NCI-H1105 treated with DMSO at 0.1 percent for 48 hours (cell line): ENCODE measurements at regions not wholly inside any gene's neighbourhood (a gene's known extent, or its start where the extent isn't known, plus 50 kb on each side); places are given as distances from the start of the nearest gene placed in this dataset.
A peak's percentile ranks its signal among the peaks of the same experiment; 100 is the strongest.

Source experiments
- DNase-seq: peaks from one replicate; lab custom pipeline; 2025; lab: John Stamatoyannopoulos, UW

- no peak for DNase-seq
Measured at GRCh38 chr7:26048663-26049062, 103.3 kb upstream of the NFE2L3 start.

DNA sequence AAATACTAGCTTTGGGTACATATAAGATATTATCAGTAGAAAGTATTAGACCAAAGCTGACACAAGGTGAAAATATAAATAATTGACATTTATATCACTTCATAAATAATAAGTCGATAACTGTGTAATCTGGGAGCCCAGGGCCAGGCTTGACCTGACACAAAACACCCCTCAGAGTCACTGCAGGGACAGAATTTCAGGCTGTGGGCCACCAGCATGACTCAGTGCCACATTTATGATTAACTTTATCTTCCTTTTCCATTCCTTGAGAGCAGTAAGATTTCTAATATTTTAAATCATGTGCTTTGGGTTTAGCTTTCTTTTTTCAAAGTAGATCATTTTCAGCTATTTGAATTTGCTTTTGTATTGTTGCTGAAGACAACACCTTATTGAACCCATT is 102.9 kb upstream of the NFE2L3 start:
- DNase-seq = no peak

- no peak for DNase-seq
Measured at GRCh38 chr7:26051021-26051420, 101.0 kb upstream of the NFE2L3 start.

DNA sequence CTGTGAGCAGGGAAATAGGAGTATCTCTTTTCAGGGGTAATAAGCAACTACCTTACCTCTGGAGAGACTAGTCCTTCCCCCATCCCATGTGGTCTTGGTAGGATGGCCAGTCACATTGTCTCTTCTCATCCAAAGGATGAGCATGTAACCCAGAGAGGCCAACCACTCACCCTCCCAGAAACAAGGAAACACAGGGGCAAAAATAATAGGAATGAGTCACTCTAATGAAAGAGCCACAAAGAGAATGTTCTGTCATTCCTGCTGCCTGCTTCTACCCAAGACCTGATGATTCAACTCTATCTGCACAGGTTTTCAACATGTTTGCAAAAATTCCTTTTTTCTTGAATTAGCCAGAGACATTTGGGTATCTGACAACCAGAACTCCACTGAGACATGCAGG is 99.3 kb upstream of the NFE2L3 start:
- DNase-seq = no peak

- no peak for DNase-seq
Measured at GRCh38 chr7:26054386-26054785, 97.6 kb upstream of the NFE2L3 start.

GRCh38 chr7:26055241-26055640 is 96.8 kb upstream of the NFE2L3 start:
- DNase-seq = no peak

DNA sequence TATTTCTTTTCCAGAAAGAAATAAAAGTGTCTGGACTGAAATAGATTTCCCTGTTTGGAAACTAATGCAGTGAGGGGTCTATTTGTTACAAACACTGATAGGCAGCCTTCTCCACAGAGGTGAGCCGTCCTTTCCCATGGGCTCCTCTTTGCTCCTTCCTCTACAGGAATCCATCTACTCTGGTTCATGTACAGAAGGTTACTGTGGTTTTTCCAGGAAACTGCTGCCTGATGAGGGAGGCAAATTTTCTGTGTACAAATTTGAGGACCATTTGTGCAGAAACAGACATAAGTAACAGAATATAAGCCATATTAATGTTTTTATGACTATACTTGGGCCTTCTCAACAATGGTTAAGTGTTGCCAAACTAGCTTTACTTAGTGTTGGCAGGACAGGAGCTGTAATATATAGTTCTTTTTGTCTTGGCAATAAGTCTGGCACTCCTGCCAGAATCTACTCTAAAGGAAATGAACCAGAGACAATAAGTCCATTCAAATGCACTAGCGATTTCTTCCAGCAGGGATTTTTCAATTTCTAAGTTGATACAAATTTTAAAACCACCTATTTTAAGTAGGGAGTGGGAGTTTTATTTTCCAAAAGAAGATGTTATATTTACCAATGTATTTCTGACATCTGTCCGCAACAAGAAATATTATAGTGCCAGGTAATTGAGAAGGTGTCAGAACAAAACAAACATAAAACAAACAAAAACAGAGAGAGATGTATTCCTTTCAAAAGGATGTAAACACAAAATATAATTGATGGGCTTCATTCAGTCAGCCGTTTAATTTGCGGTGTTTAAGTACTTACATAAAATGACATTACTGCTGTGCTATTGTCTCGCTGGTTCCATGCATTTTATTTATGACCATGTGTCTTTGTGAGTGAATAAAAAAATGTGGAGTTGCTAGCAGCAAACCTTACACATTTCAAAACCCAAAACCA is 91.0 kb upstream of the NFE2L3 start:
- DNase-seq = peak; percentile 93

DNA sequence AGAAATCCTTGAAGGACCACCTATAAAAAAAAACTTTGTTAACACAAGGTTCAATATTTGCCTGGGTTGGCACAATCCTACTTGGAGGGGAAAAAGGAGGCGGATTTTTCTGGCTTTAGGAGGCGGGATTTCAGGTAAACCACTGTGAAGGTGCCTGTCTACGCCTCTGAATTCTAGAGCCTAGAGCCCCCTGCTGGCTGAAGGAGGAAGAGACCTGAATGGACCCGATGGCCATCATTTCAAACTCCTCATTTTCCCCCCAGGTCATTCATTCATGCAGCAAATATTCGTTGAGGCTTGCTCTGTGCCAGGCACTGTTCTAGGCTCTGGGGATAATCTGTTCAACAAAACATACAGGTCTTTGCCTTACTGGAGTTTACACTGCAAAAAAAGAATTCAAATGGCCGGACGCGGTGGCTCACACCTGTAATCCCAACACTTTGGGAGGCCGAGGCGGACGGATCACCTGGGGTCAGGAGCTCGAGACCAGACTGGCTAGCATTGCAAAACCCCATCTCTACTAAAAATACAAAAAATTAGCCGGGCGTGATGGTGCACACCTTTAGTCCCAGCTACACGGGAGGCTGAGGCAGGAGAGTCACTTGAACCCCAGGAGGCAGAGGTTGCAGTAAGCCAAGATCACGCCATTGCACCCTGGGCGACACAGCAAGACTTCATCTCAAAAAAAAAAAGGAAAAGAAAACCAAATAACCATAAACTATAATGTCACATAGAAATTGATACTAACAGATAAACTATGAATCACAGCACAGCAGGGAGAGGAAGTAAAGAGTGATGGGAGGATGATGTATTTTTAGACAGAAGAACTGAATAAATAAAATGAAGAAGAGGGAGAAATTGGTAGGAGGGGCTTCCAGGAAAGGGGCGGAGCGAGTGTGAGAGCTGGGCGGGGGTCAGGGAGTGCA is 90.1 kb upstream of the NFE2L3 start:
- DNase-seq = peak; percentile 93

DNA sequence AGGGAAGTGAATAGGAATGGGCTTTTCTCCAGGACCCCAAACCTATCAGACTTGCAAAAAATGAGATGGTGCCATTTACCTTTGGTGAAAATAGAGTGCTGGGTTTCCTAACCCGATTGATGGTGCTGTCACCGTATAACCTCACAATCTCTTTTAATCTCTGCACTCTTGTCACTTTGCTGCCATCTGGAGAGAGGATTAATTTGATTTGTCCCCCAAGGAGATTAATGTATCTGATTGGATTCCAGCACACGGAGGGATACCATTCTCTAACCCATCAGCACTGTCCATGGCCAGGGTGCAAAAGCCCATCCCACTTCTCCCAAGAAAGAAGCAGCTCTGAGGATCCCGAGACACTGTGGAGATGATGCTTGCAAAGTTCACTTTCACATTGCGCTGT is 86.3 kb upstream of the NFE2L3 start:
- DNase-seq = no peak

DNA sequence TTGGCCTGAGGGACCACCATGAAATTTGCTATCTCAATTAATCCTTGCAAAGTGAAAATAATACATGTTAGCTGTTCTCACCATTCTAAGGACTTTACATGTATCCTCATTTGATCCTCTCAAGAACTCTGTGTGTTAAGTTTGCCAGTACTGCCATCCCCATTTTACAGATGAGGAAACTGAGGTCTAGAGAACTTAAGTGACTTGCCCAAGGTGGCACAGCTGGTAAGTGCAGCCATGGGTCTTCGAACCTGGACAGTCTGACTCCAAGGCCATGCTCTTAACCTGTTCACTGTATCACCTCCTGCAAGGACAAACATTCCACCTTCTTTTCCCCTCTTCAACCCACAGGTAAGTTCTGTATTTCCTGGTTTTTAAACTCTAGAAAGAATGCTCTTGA is 85.3 kb upstream of the NFE2L3 start:
- DNase-seq = no peak

DNA sequence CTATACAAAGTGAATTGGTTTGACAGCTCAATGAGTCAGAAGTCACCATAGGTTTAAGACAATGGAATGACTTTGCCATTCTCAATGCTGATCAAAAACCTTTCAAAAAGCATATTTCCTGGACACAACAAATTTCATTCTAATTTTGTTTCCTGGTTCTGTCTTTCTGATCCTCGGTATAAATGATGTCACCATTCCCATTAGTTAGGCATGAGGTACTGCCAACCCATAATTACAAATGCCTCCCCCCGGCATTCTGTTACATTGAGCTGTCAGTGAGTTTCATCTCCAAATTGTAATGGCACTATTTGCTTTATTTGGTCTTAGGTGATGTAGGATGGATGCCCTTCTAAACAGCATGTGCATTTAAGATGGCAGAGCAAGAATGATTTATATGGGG is 81.7 kb upstream of the NFE2L3 start:
- no peak for DNase-seq

DNA sequence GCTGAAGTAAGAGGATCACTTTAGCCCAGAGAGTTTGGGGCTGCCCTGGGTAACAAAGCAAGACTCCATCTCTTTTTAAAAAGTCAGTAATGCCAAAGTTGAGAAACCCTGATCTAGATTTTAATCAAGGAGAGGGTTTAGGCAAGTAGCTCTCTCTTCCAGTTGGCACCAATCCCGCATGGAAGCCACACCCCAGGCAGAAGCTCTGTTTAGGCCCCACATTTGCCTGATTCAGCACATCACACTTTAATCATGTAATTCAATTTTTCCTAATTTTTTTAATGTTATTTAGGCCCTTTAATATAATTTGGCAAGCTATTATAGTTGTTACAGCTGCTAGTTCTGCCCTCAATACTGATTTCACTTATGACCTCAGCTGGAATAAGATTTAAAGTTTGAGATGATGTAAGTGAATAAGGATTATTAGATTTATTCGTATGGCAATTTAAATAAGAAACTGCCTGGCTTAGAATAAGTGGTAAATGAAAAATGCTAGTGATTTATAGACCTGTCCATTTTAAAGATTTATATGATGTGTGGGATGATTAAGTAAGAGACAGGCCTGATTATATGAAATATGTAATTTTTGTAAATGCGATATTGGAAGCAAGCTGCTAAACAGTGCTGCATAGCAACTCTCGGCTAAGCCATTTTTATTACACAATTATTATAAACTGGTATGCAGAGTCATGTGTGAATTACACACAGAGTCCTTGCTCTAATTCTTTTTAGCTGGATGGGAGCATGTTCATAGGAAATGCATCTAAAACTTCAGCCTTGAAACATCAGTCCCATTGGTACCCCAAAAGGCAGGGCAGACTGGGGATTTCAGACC is 80.2 kb upstream of the NFE2L3 start:
- no peak for DNase-seq

GRCh38 chr7:26073041-26073440 is 79.0 kb upstream of the NFE2L3 start:
- no peak for DNase-seq

- DNase-seq = no peak
Measured at GRCh38 chr7:26074919-26075318, 77.1 kb upstream of the NFE2L3 start.

- no peak for DNase-seq
Measured at GRCh38 chr7:26076691-26077090, 75.3 kb upstream of the NFE2L3 start.

DNA sequence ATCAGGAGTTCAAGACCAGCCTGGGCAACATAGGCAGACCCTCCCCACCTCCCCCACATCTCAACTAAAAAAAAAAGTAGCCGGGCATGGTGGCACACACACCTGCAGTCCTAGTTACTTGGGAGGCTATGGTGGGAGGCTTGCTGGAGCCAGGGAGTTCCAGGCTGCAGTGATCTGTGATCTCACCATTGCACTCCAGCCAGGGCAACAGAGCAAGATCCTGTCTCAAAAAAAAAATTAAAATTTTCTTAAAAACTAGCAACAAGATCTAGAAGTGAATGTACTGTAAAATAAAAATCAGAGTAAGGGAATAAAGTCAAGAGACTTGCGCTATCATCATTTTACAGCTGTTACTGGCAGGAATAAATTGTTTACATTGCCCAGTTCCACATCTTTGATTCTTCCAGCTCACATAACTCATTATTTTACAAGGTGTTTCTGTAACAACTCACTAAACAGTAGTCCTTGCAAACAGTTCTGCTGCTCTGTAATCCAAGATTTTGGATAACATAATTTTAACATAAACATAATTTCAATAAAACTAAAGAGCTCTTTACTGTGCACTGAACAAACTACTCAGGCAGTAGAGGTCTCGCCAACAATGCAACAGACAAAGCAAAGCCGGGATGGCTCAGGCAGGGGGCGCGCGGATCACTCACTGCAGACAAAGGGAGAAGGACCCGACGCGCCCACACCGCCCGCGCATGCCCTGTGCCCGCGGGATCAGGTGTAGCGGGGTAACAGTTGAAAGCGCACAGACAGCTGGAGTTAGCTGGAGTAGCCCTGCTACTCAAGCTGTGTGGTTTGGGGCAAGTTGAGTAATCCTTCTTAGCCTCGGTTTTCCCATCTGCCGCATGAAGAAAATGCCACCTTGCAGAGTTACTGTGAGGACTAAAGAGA is 73.3 kb upstream of the NFE2L3 start:
- peak; percentile 91 for DNase-seq

DNA sequence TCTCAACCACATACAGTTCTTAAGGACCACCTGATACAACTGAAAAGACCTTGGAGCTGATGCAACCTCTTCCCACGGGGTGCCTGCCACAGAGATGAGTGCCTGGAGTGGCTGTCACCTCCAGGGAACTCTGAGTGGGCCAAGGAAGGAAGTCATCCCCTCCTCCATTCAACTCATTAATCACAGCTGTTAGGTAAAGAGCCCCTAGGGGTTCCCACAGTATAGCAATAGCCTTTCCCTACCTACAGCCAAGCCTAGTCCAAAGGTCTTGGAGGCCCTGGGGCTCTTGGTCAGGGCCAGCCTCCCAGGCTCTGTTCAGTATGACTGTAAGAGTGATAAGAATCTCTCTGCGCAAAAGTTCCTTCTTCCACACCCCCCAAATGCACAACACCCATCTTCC is 70.4 kb upstream of the NFE2L3 start:
- DNase-seq = no peak

GRCh38 chr7:26083113-26083512 is 68.9 kb upstream of the NFE2L3 start:
- DNase-seq = no peak

- DNase-seq = no peak
Measured at GRCh38 chr7:26084418-26084817, 67.6 kb upstream of the NFE2L3 start.

- DNase-seq = no peak
Measured at GRCh38 chr7:26085771-26086170, 66.2 kb upstream of the NFE2L3 start.
